H1 (cell line): ENCODE measurements at regions not wholly inside any gene's neighbourhood (a gene's known extent, or its start where the extent isn't known, plus 50 kb on each side); places are given as distances from the start of the nearest gene placed in this dataset.

Source experiments
- CTCF ChIA-PET: fragments of 300-600 bp; sonication (Branson Sonifier 250); formaldehyde crosslinking; loops from one replicate; lab custom pipeline; 2021; ENCODE audit not compliant: partially characterized antibody; lab: Charles Lee
- POLR2A ChIA-PET: fragments of 300-600 bp; sonication (Branson Sonifier 250); formaldehyde crosslinking; loops from one replicate; lab custom pipeline; 2021; ENCODE audit warnings: inconsistent platforms; ENCODE audit not compliant: partially characterized antibody; lab: Charles Lee
- DNase-seq, 2 experiments: peaks; one replicate each; pipeline versions ENCODE4 v3.0.0 to v3.0.0-alpha.2; 2010 to 2022; ENCODE audit warnings: low spot score in 2 of 2, low read depth in 1 of 2, mixed read lengths in 1 of 2
- FAIRE-seq: peaks from 2 replicates; lab custom pipeline; 2011; peaks lifted over from hg19 to GRCh38; lab: Jason Lieb, UNC
- H2AFZ ChIP-seq: 2 replicates; pipeline ENCODE4 v1.8.1; 2012; ENCODE audit warnings: low read length, inconsistent platforms
- H2AK5ac ChIP-seq: 2 replicates; pipeline ENCODE4 v1.6.1; 2013; ENCODE audit warnings: low read depth, low read length
- H2BK120ac ChIP-seq: replicated peaks from 2 replicates; pipeline ENCODE3; 2013; ENCODE audit warnings: low read depth, low read length, inconsistent platforms
- H2BK12ac ChIP-seq: 2 replicates; pipeline ENCODE4 v1.6.1; 2013; ENCODE audit warnings: low read depth, low read length
- H2BK15ac ChIP-seq: 2 replicates; pipeline ENCODE4 v1.6.1; 2013; ENCODE audit warnings: low read length
- H2BK20ac ChIP-seq: 2 replicates; pipeline ENCODE4 v1.6.1; 2013; ENCODE audit warnings: low read length
- H2BK5ac ChIP-seq: 2 replicates; pipeline ENCODE4 v1.6.1; 2013; ENCODE audit warnings: low read depth, low read length
- H3K14ac ChIP-seq: 2 replicates; pipeline ENCODE4 v1.6.1; 2013; ENCODE audit warnings: inconsistent platforms; ENCODE audit not compliant: insufficient read length
- H3K18ac ChIP-seq: 2 replicates; pipeline ENCODE4 v1.6.1; 2013; ENCODE audit warnings: low read length; ENCODE audit errors: extremely low read depth
- H3K23ac ChIP-seq: 2 replicates; pipeline ENCODE4 v1.6.1; 2013; ENCODE audit warnings: inconsistent platforms; ENCODE audit not compliant: insufficient read length
- H3K23me2 ChIP-seq: 2 replicates; pipeline ENCODE4 v1.6.1; 2013; ENCODE audit warnings: low read depth, low read length
- H3K27ac ChIP-seq: 2 replicates; pipeline ENCODE4 v1.6.1; 2011; ENCODE audit warnings: low read depth, low read length, inconsistent platforms
- H3K27me3 ChIP-seq, 4 experiments: replicated peaks in 1 of 4; 1 replicate in 1 of 4; 2 replicates in 3 of 4; pipeline versions ENCODE4 v1.6.1 to v1.8.1; 2011 to 2013; ENCODE audit warnings: low read length in 3 of 4, mild to moderate bottlenecking in 3 of 4, inconsistent platforms in 2 of 4, mixed read lengths in 2 of 4, moderate library complexity in 1 of 4; ENCODE audit not compliant: control insufficient read depth in 3 of 4, insufficient read depth in 3 of 4; ENCODE audit errors: extremely low read depth in 1 of 4
- H3K36me3 ChIP-seq, 4 experiments: 2 replicates each; pipeline versions ENCODE4 v1.6.1 to v1.8.1; 2011 to 2013; ENCODE audit warnings: mild to moderate bottlenecking in 4 of 4, low read length in 3 of 4, moderate library complexity in 2 of 4, control low read depth in 1 of 4, inconsistent platforms in 1 of 4; ENCODE audit not compliant: insufficient read depth in 4 of 4, control insufficient read depth in 2 of 4
- H3K4ac ChIP-seq: replicated peaks from 2 replicates; pipeline ENCODE3; 2013; ENCODE audit warnings: low read length, low read depth, mixed read lengths, inconsistent platforms; ENCODE audit not compliant: insufficient read length
- H3K4me1 ChIP-seq, 4 experiments: replicated peaks in 1 of 4; 1 replicate in 1 of 4; 2 replicates in 3 of 4; pipeline versions ENCODE4 v1.6.1 to v1.8.1; 2011 to 2013; ENCODE audit warnings: low read length in 3 of 4, inconsistent platforms in 2 of 4, mixed read lengths in 1 of 4; ENCODE audit not compliant: insufficient read depth in 4 of 4, control insufficient read depth in 3 of 4
- H3K4me2 ChIP-seq, 2 experiments: 2 replicates each; pipeline versions ENCODE4 v1.6.1 to v1.8.1; 2011 to 2013; ENCODE audit warnings: low read depth in 2 of 2, low read length in 2 of 2, control low read depth in 1 of 2, inconsistent platforms in 1 of 2, mild to moderate bottlenecking in 1 of 2; ENCODE audit not compliant: insufficient read depth in 1 of 2
- H3K4me3 ChIP-seq, 4 experiments: fragments of 200-600, 300-600 bp in 1 of 4; sonication (generic), shearing (Covaris generic), sonication (Bioruptor Twin) in 1 of 4; 2 replicates each; pipeline versions ENCODE4 v1.5.1 to v1.8.1; 2011 to 2016; ENCODE audit warnings: low read length in 4 of 4, low read depth in 3 of 4, control low read depth in 2 of 4, inconsistent platforms in 2 of 4, mild to moderate bottlenecking in 2 of 4, mixed read lengths in 1 of 4, moderate library complexity in 1 of 4; ENCODE audit not compliant: insufficient read depth in 2 of 4; ENCODE audit errors: extremely low read depth in 1 of 4
- H3K56ac ChIP-seq: replicated peaks from 2 replicates; pipeline ENCODE3; 2013; ENCODE audit warnings: low read depth, mild to moderate bottlenecking, mixed read lengths, low read length, inconsistent platforms; ENCODE audit not compliant: insufficient read length
- H3K79me1 ChIP-seq: 2 replicates; pipeline ENCODE4 v1.6.1; 2013; ENCODE audit warnings: low read depth, low read length, control low read depth
- H3K79me2 ChIP-seq, 2 experiments: 2 replicates each; pipeline versions ENCODE4 v1.6.1 to v1.8.1; 2012 to 2013; ENCODE audit warnings: low read length in 2 of 2, mild to moderate bottlenecking in 2 of 2, inconsistent platforms in 1 of 2; ENCODE audit not compliant: insufficient read depth in 2 of 2, control insufficient read depth in 1 of 2
- H3K9ac ChIP-seq, 4 experiments: replicated peaks in 1 of 4; 1 replicate in 1 of 4; 2 replicates in 3 of 4; pipeline versions ENCODE4 v1.6.1 to v1.8.1; 2011 to 2013; ENCODE audit warnings: low read depth in 3 of 4, low read length in 3 of 4, control low read depth in 2 of 4, mild to moderate bottlenecking in 2 of 4, moderate library complexity in 2 of 4, inconsistent platforms in 1 of 4; ENCODE audit errors: extremely low read depth in 1 of 4
- H3K9me3 ChIP-seq, 2 experiments: 2 replicates each; pipeline versions ENCODE4 v1.6.1 to v1.8.1; 2012 to 2013; ENCODE audit warnings: mild to moderate bottlenecking in 2 of 2, moderate library complexity in 2 of 2, control low read depth in 1 of 2, inconsistent platforms in 1 of 2, low read depth in 1 of 2, low read length in 1 of 2, mixed read lengths in 1 of 2; ENCODE audit not compliant: insufficient read depth in 2 of 2
- H4K20me1 ChIP-seq, 2 experiments: replicated peaks in 1 of 2; 2 replicates each; pipeline versions ENCODE3 to v1.8.1; 2011 to 2013; ENCODE audit warnings: inconsistent platforms in 2 of 2, low read length in 2 of 2, mild to moderate bottlenecking in 1 of 2; ENCODE audit not compliant: insufficient read depth in 2 of 2, control insufficient read depth in 1 of 2
- H4K5ac ChIP-seq: 2 replicates; pipeline ENCODE4 v1.6.1; 2013; ENCODE audit warnings: low read length, low read depth, mixed read lengths, inconsistent platforms; ENCODE audit not compliant: insufficient read length
- H4K8ac ChIP-seq: 2 replicates; pipeline ENCODE4 v1.8.0; 2013; ENCODE audit warnings: mild to moderate bottlenecking, moderate library complexity, low read length, inconsistent platforms; ENCODE audit not compliant: insufficient read depth; ENCODE audit errors: extremely low read depth
- H4K91ac ChIP-seq: replicated peaks from 2 replicates; pipeline ENCODE3; 2013; ENCODE audit warnings: low read length, mixed read lengths, inconsistent platforms; ENCODE audit not compliant: insufficient read length
- CBX5 ChIP-seq: fragments of 300-800, 300-1000 bp; sonication (generic); IDR thresholded peaks from 2 replicates; pipeline ENCODE4 v1.7.1; 2016; ENCODE audit warnings: antibody characterized with exemption, low read length, low read depth
- GABPA ChIP-seq: IDR thresholded peaks from 2 replicates; pipeline ENCODE4 v1.6.1; 2011; ENCODE audit warnings: mild to moderate bottlenecking, low read length, moderate library complexity, borderline replicate concordance; ENCODE audit not compliant: insufficient read depth
- JUN ChIP-seq: IDR thresholded peaks from 2 replicates; pipeline ENCODE4 v1.6.1; 2011; ENCODE audit warnings: low read depth, mild to moderate bottlenecking, improper control_type of control experiment, low read length
- MAFK ChIP-seq: IDR thresholded peaks from 2 replicates; pipeline ENCODE4 v1.6.1; 2012; ENCODE audit warnings: low read depth, mild to moderate bottlenecking, improper control_type of control experiment, low read length
- POU5F1 ChIP-seq: IDR thresholded peaks from 2 replicates; pipeline ENCODE4 v1.6.1; 2011; ENCODE audit warnings: low read depth, mild to moderate bottlenecking, low read length, moderate library complexity
- SIRT6 ChIP-seq: IDR thresholded peaks from one replicate; pipeline ENCODE4 v1.7.1; 2012; ENCODE audit warnings: low read length, inconsistent platforms
- SUZ12 ChIP-seq: fragments of 200-600 bp; sonication (generic); IDR thresholded peaks from 2 replicates; pipeline ENCODE4 v1.6.1; 2012; ENCODE audit warnings: mild to moderate bottlenecking, inconsistent platforms, low read length, moderate library complexity, mixed read lengths
- TAF7 ChIP-seq: optimal IDR thresholded peaks from 2 replicates; pipeline ENCODE3; 2011; ENCODE audit warnings: low read depth, mild to moderate bottlenecking, inconsistent platforms, low read length, moderate library complexity, borderline replicate concordance
- USF2 ChIP-seq: IDR thresholded peaks from 2 replicates; pipeline ENCODE4 v1.6.1; 2011; ENCODE audit warnings: low read length, improper control_type of control experiment
- YY1 ChIP-seq: IDR thresholded peaks from 2 replicates; pipeline ENCODE4 v1.6.1; 2011; ENCODE audit warnings: low read depth, mild to moderate bottlenecking, low read length
- WGBS, 2 experiments: shearing (Covaris generic) in 1 of 2; methylation state at CpG; one replicate each; pipeline versions ENCODE4 v1.1.6 to v1.1.7; 2013 to 2015; ENCODE audit warnings: low lambda C conversion rate in 2 of 2, mixed read lengths in 2 of 2, inconsistent platforms in 1 of 2, low coverage in 1 of 2, missing lambda C conversion rate in 1 of 2; ENCODE audit not compliant: insufficient replicate concordance in 2 of 2, insufficient coverage in 1 of 2, insufficient read length in 1 of 2; ENCODE audit errors: extremely low coverage in 1 of 2, missing lambda C conversion rate in 1 of 2; 5-methylcytosine and 5-hydroxymethylcytosine counted together

DNA sequence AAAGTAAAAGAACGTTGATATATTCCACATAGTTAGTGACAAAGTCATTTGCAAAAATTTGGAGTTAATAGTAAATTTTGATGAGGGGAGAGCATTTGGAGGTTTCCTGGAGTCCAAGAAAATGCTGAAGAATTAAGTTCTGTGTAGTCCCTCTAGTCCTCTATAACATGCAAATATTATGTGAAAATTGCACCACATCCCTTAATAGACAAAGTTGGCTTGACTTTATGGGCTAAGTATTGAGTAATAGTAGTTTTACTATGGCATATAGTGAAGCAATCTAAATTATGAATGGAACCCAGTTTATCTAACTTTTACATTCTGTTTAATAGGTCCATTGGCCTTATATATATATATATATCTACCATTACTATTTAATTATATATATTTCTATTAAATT, 66.4 kb upstream of the DCN start:
- WGBS, 2 experiments = 100% methylated on average over 1 of the region's 1 CpG; no CpG with 5 or more reads in 1 of the 2 experiments
- Histone ChIP-seq H3K36me3 (no peaks in the 10 kb centered on the region), H2BK5ac (no peak overlapping the region), H3K56ac (no peak overlapping the region), H3K14ac (no peak overlapping the region), H3K9me3 (no peaks in the 10 kb centered on the region), H3K18ac (no peak overlapping the region), H4K5ac (no peak overlapping the region), H3K4me1 (no peaks in the 10 kb centered on the region), H4K8ac (no peak overlapping the region), H3K23ac (no peak overlapping the region), H4K91ac (no peak overlapping the region), H3K27me3 (no peaks in the 10 kb centered on the region), H2BK20ac (no peak overlapping the region), H3K27ac (no peak overlapping the region), H3K9ac (no peak overlapping the region), H2BK120ac (no peak overlapping the region), H2AK5ac (no peak overlapping the region), H2BK12ac (no peak overlapping the region), H3K79me1 (no peaks in the 10 kb centered on the region), H3K4me2 (no peak overlapping the region), H2AFZ (no peak overlapping the region), H3K4ac (no peak overlapping the region), H4K20me1 (no peaks in the 10 kb centered on the region), H3K4me3 (no peak overlapping the region), H3K79me2 (no peaks in the 10 kb centered on the region), H3K23me2 (no peaks in the 10 kb centered on the region), H2BK15ac (no peak overlapping the region)
- ChIA-PET CTCF (no interaction called here), POLR2A (no interaction called here)
- DNase-seq (no peak), FAIRE-seq (no peak)
- TF ChIP-seq JUN = no peak
- TF ChIP-seq YY1 = no peak
- no peak for TF ChIP-seq POU5F1
- TF ChIP-seq MAFK = no peak
- TF ChIP-seq USF2 = no peak
- no peak for TF ChIP-seq GABPA
- no peak for TF ChIP-seq TAF7
- TF ChIP-seq SUZ12 = no peak
- no peak for TF ChIP-seq CBX5
- TF ChIP-seq SIRT6 = no peak
